A549 (cell line): ENCODE measurements at regions not wholly inside any gene's neighbourhood (a gene's known extent, or its start where the extent isn't known, plus 50 kb on each side); places are given as distances from the start of the nearest gene placed in this dataset.

Source experiments
- ATAC-seq, 2 experiments: fragments of 200-7000 bp in 1 of 2; fragments of >200 bp in 1 of 2; cut with Nextera tagmentation in 1 of 2; cut with Tn5 transposase in 1 of 2; 3 replicates each; pipeline versions ENCODE4 v1.8.0 to v1.9.1; 2018 to 2020; ENCODE audit warnings: mild to moderate bottlenecking in 1 of 2, moderate library complexity in 1 of 2
- CTCF ChIA-PET: fragments of 300-600 bp; sonication (Branson Sonifier 250); formaldehyde crosslinking; extraction: SDS; loops from one replicate; lab custom pipeline; 2021; ENCODE audit warnings: antibody characterized with exemption, inconsistent platforms; lab: Yijun Ruan, JAX
- POLR2A ChIA-PET: fragments of 350-600 bp; formaldehyde crosslinking; extraction: SDS; loops from one replicate; lab custom pipeline; 2021; ENCODE audit warnings: antibody characterized with exemption, inconsistent platforms; lab: Yijun Ruan, JAX
- DNase-seq, 2 experiments: peaks; one replicate each; pipeline versions ENCODE4 v3.0.0 to v3.0.0-alpha.2; 2011 to 2016; ENCODE audit warnings: low read depth in 1 of 2, low spot score in 1 of 2
- FAIRE-seq: peaks from 2 replicates; lab custom pipeline; 2011; peaks lifted over from hg19 to GRCh38; lab: Jason Lieb, UNC
- H3K27ac ChIP-seq, 2 experiments: fragments of >200 bp; sonication (Bioruptor Twin); formaldehyde crosslinking; 3 replicates each; pipeline ENCODE4 v1.5.1; 2016 to 2017
- H3K4me1 ChIP-seq: fragments of >200 bp; sonication (Bioruptor Twin); formaldehyde crosslinking; 3 replicates; pipeline ENCODE4 v1.6.1; 2016
- H3K4me2 ChIP-seq: fragments of >200 bp; sonication (Bioruptor Twin); formaldehyde crosslinking; 3 replicates; pipeline ENCODE4 v1.6.1; 2016
- H3K4me3 ChIP-seq: fragments of >200 bp; sonication (Bioruptor Twin); formaldehyde crosslinking; 3 replicates; pipeline ENCODE4 v1.5.1; 2016
- H3K9me3 ChIP-seq: fragments of >200 bp; sonication (Bioruptor Twin); formaldehyde crosslinking; 3 replicates; pipeline ENCODE4 v1.6.1; 2016
- ATOH8 ChIP-seq: fragments of 250-450 bp; sonication (Bioruptor Pico); IDR thresholded peaks from 2 replicates; pipeline ENCODE4 v1.5.0; 2020; ENCODE audit warnings: low read depth, mild to moderate bottlenecking, moderate library complexity
- CBX8 ChIP-seq: fragments of 200-600 bp; sonication (generic); IDR thresholded peaks from 2 replicates; pipeline ENCODE4 v1.6.1; 2016
- FOSL2 ChIP-seq, 2 experiments: fragments of 450-650 bp in 1 of 2; fragments of >200 bp in 1 of 2; sonication (Bioruptor Twin) in 1 of 2; formaldehyde crosslinking; IDR thresholded peaks; 2 replicates each; pipeline versions ENCODE4 v1.5.0 to v1.6.1; 2016 to 2020; ENCODE audit warnings: mild to moderate bottlenecking in 1 of 2, moderate library complexity in 1 of 2
- GATA3 ChIP-seq: IDR thresholded peaks from 2 replicates; pipeline ENCODE4 v1.6.1; 2012; ENCODE audit warnings: borderline replicate concordance
- HES2 ChIP-seq: fragments of >200 bp; sonication (Bioruptor Twin); formaldehyde crosslinking; IDR thresholded peaks from 2 replicates; pipeline ENCODE4 v1.6.1; 2016
- HOXA7 ChIP-seq: fragments of 250-450 bp; sonication (Bioruptor Pico); IDR thresholded peaks from 2 replicates; pipeline ENCODE4 v1.5.0; 2020; ENCODE audit warnings: mild to moderate bottlenecking, moderate library complexity
- HOXB13 ChIP-seq: fragments of 250-450 bp; sonication (Bioruptor Pico); IDR thresholded peaks from 2 replicates; pipeline ENCODE4 v1.5.0; 2020; ENCODE audit warnings: low read depth, mild to moderate bottlenecking, moderate library complexity
- JUN ChIP-seq, 2 experiments: fragments of >200 bp; sonication (Bioruptor Twin); formaldehyde crosslinking; IDR thresholded peaks; 2 replicates in 1 of 2; 3 replicates in 1 of 2; pipeline ENCODE4 v1.6.1; 2016 to 2017
- KDM1A ChIP-seq: fragments of 200-600 bp; sonication (generic); IDR thresholded peaks from 2 replicates; pipeline ENCODE4 v1.6.1; 2016; ENCODE audit warnings: low read depth, mild to moderate bottlenecking
- NFE2L2 ChIP-seq: fragments of 150-350 bp; conservative IDR thresholded peaks from 2 replicates; pipeline ENCODE4 v1.6.1; 2014; ENCODE audit warnings: low read length
- PBX3 ChIP-seq: IDR thresholded peaks from 2 replicates; pipeline ENCODE4 v1.6.1; 2012
- PHF8 ChIP-seq: fragments of 200-600 bp; sonication (generic); IDR thresholded peaks from 2 replicates; pipeline ENCODE4 v1.6.1; 2016; ENCODE audit warnings: low read depth, mild to moderate bottlenecking, antibody characterized with exemption, moderate library complexity, borderline replicate concordance
- POLR2A ChIP-seq: IDR thresholded peaks from 2 replicates; pipeline ENCODE4 v1.6.1; 2012; ENCODE audit warnings: mild to moderate bottlenecking, low read length
- RAD21 ChIP-seq, 2 experiments: fragments of >200 bp in 1 of 2; sonication (Bioruptor Twin) in 1 of 2; formaldehyde crosslinking in 1 of 2; IDR thresholded peaks in 1 of 2; conservative IDR thresholded peaks in 1 of 2; 2 replicates in 1 of 2; 3 replicates in 1 of 2; pipeline ENCODE4 v1.6.1; 2012 to 2018; ENCODE audit warnings: inconsistent platforms in 1 of 2
- SMC3 ChIP-seq: fragments of >200 bp; sonication (Bioruptor Twin); formaldehyde crosslinking; IDR thresholded peaks from 3 replicates; pipeline ENCODE4 v1.6.1; 2018; ENCODE audit warnings: inconsistent platforms
- SREBF2 ChIP-seq: fragments of 450-650 bp; IDR thresholded peaks from 2 replicates; pipeline ENCODE4 v1.6.1; 2014; ENCODE audit warnings: mild to moderate bottlenecking, moderate library complexity
- ZC3H11A ChIP-seq: fragments of 450-650 bp; IDR thresholded peaks from 2 replicates; pipeline ENCODE4 v1.6.1; 2014; ENCODE audit warnings: antibody characterized with exemption, mild to moderate bottlenecking
- ZSCAN20 ChIP-seq: fragments of 250-450 bp; sonication (Bioruptor Pico); IDR thresholded peaks from 2 replicates; pipeline ENCODE4 v1.8.0; 2022; ENCODE audit warnings: mild to moderate bottlenecking, moderate library complexity
- WGBS: methylation state at CpG from one replicate; pipeline ENCODE4 v1.1.6; 2017; ENCODE audit errors: missing lambda C conversion rate; 5-methylcytosine and 5-hydroxymethylcytosine counted together
- TF ChIP-seq, protein P1 (sequence below): fragments of 200-600 bp; sonication (generic); IDR thresholded peaks from 2 replicates; pipeline ENCODE4 v1.6.1; 2016; ENCODE audit warnings: antibody characterized with exemption, mild to moderate bottlenecking, moderate library complexity
- TF ChIP-seq, protein P2 (sequence below): fragments of >200 bp; sonication (Bioruptor Twin); formaldehyde crosslinking; IDR thresholded peaks from 3 replicates; pipeline ENCODE4 v1.5.1; 2016
- TF ChIP-seq, protein P3 (sequence below): fragments of 150-350 bp; IDR thresholded peaks from 2 replicates; pipeline ENCODE4 v1.6.1; 2014; ENCODE audit warnings: low read depth, mild to moderate bottlenecking, low read length

DNA sequence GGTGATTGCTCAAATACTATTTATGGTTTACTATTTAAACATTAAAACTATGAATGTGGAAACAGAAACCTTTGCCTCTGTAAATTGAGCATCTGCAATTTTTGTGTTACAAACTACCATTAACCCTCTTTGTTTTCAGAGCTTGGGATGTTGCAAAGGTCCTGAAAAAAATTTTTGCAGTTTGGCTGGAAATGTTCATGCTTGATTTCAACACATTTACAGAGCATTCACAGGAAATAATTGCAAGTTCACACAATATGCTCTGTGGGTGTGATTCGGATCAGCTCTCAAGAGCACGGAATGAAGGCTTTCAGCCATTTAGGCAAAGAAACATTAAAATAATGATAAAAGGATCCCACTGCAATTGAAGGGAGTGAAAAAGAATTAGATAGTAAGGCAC is 232.9 kb downstream of the ATP23 start (continued):
- TF ChIP-seq, protein P1, sequence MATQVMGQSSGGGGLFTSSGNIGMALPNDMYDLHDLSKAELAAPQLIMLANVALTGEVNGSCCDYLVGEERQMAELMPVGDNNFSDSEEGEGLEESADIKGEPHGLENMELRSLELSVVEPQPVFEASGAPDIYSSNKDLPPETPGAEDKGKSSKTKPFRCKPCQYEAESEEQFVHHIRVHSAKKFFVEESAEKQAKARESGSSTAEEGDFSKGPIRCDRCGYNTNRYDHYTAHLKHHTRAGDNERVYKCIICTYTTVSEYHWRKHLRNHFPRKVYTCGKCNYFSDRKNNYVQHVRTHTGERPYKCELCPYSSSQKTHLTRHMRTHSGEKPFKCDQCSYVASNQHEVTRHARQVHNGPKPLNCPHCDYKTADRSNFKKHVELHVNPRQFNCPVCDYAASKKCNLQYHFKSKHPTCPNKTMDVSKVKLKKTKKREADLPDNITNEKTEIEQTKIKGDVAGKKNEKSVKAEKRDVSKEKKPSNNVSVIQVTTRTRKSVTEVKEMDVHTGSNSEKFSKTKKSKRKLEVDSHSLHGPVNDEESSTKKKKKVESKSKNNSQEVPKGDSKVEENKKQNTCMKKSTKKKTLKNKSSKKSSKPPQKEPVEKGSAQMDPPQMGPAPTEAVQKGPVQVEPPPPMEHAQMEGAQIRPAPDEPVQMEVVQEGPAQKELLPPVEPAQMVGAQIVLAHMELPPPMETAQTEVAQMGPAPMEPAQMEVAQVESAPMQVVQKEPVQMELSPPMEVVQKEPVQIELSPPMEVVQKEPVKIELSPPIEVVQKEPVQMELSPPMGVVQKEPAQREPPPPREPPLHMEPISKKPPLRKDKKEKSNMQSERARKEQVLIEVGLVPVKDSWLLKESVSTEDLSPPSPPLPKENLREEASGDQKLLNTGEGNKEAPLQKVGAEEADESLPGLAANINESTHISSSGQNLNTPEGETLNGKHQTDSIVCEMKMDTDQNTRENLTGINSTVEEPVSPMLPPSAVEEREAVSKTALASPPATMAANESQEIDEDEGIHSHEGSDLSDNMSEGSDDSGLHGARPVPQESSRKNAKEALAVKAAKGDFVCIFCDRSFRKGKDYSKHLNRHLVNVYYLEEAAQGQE: no peak
- no peak for TF ChIP-seq GATA3
- TF ChIP-seq, all 56 proteins: peak for 0

GRCh38 chr12:58176296-58176869 is 235.0 kb downstream of the ATP23 start:
- peak; percentile 86 to 96; a peak in 5 of 6 replicates for ATAC-seq
- ChIA-PET POLR2A (no interaction called here), CTCF (interaction anchor here (0.5 to 2.1 kb wide), 10 partner anchors 8 to 1000 kb away, joined by 3 to 8 read pairs (median 4); no protein-coding TSS in a partner anchor)
- FAIRE-seq: no peak
- no peak for TF ChIP-seq HOXA7
- TF ChIP-seq, protein P2, sequence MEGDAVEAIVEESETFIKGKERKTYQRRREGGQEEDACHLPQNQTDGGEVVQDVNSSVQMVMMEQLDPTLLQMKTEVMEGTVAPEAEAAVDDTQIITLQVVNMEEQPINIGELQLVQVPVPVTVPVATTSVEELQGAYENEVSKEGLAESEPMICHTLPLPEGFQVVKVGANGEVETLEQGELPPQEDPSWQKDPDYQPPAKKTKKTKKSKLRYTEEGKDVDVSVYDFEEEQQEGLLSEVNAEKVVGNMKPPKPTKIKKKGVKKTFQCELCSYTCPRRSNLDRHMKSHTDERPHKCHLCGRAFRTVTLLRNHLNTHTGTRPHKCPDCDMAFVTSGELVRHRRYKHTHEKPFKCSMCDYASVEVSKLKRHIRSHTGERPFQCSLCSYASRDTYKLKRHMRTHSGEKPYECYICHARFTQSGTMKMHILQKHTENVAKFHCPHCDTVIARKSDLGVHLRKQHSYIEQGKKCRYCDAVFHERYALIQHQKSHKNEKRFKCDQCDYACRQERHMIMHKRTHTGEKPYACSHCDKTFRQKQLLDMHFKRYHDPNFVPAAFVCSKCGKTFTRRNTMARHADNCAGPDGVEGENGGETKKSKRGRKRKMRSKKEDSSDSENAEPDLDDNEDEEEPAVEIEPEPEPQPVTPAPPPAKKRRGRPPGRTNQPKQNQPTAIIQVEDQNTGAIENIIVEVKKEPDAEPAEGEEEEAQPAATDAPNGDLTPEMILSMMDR: peak; percentile 36; the same call in 2 of the 3 replicates
- TF ChIP-seq SMC3: peak; percentile 45
- TF ChIP-seq RAD21 (conservative IDR thresholded peaks at IDR 0.05 in 1 of 2, IDR thresholded peaks at IDR 0.05 in 1 of 2): peak; percentile 29 to 52; a peak in 4 of 5 replicates
- WGBS: 39% methylated on average over 7 of the region's 7 CpGs
- Histone ChIP-seq H3K4me1 (peaks cover 3% of the 10 kb centered on the region; the same call in 1 of the 3 replicates), H3K4me2 (no peak overlapping the region), H3K27ac (no peak overlapping the region), H3K9me3 (no peaks in the 10 kb centered on the region), H3K4me3 (no peak overlapping the region)
- DNase-seq: peak; percentile 10 to 65

DNA sequence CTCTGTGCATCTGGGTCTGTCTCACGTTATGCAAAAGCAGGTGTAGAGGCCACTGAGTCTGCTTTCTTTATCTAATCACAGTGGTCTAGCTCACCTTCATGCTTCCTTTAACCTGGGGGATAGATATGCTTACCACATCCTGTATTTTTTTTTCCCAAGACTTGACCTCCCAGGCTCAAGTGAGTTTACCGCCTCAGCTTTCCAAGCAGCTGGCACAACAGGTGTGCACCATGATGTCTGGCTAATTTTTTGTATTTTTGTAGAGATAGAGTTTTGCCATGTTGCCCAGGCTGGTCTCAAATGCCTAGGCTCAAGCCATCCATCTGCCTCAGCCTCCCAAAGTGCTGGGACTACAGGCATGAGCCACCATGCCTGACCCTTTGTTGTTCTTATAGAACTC is 236.0 kb downstream of the ATP23 start:
- H3K9me3 ChIP-seq: no peaks in the 10 kb centered on the region
- 66% methylated on average over 2 of the region's 2 CpGs for WGBS
- no peak for FAIRE-seq
- ATAC-seq: no peak
- POLR2A ChIA-PET: no interaction called here
- DNase-seq: no peak
- CTCF ChIA-PET: interaction anchor here (1.2 to 2.1 kb wide), 3 partner anchors 23 to 363 kb away, joined by 4 to 8 read pairs (median 5); no protein-coding TSS in a partner anchor
- no peak overlapping the region for H3K4me3 ChIP-seq
- H3K27ac ChIP-seq: no peak overlapping the region
- H3K4me1 ChIP-seq: no peaks in the 10 kb centered on the region
- no peak overlapping the region for H3K4me2 ChIP-seq
- TF ChIP-seq KDM1A (no peak), PBX3 (no peak), POLR2A (no peak)
- TF ChIP-seq, protein P3, sequence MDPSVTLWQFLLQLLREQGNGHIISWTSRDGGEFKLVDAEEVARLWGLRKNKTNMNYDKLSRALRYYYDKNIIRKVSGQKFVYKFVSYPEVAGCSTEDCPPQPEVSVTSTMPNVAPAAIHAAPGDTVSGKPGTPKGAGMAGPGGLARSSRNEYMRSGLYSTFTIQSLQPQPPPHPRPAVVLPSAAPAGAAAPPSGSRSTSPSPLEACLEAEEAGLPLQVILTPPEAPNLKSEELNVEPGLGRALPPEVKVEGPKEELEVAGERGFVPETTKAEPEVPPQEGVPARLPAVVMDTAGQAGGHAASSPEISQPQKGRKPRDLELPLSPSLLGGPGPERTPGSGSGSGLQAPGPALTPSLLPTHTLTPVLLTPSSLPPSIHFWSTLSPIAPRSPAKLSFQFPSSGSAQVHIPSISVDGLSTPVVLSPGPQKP: no peak

GRCh38 chr12:58184212-58184611 is 242.8 kb downstream of the ATP23 start:
- no peak for FAIRE-seq
- CTCF ChIA-PET: no interaction called here
- POLR2A ChIA-PET: no interaction called here
- Histone ChIP-seq H3K9me3 (no peaks in the 10 kb centered on the region), H3K4me1 (no peaks in the 10 kb centered on the region), H3K4me2 (no peak overlapping the region), H3K4me3 (no peak overlapping the region), H3K27ac (no peak overlapping the region)
- DNase-seq: no peak
- ATAC-seq: no peak
- TF ChIP-seq CBX8: no peak
- TF ChIP-seq ZC3H11A: no peak
- TF ChIP-seq HES2: no peak
- TF ChIP-seq JUN (IDR thresholded peaks at IDR 0.05): no peak
- no peak for TF ChIP-seq PHF8
- no peak for TF ChIP-seq SMC3
- TF ChIP-seq HOXA7: no peak
- TF ChIP-seq ZSCAN20 (CRISPR knock-in tag): no peak
- TF ChIP-seq HOXB13: no peak
- TF ChIP-seq SREBF2: no peak
- TF ChIP-seq ATOH8 (CRISPR knock-in tag): no peak
- no peak for TF ChIP-seq FOSL2 (IDR thresholded peaks at IDR 0.05)
- no peak for TF ChIP-seq FOSL2 (CRISPR knock-in tag; IDR thresholded peaks at IDR 0.05)
- TF ChIP-seq NFE2L2: no peak
